ENCODE measurements at regions not wholly inside any gene's neighbourhood (a gene's known extent, or its start where the extent isn't known, plus 50 kb on each side); places are given as distances from the start of the nearest gene placed in this dataset.

DNA sequence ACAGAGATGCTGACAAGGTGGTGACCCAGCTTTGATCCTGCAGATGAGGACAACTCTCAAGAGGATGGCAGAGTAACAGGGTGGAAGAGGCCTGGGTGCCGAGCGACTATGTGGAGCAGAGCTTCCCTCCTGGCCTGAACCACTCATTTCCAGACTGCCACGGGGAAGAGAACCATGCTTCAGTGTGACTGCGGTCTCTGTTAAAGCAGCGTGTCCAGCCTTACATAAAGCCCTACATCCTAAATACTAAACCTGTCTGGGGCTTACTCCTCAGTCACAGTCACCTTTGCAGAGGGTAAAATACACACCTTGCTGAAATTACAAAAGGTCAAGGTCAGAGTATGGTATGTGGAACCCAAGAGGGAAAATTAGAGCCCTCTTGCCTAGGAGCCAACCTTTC lies 312.9 kb downstream of the CDC5L start:
- no peak overlapping the region for H3K27ac ChIP-seq (ENCODE audit: low read depth, low read length)
- no peak overlapping the region for H3K4me2 ChIP-seq (ENCODE audit: insufficient read depth, low read length)
- no peaks in the 10 kb centered on the region for H4K20me1 ChIP-seq (ENCODE audit: insufficient read depth, low read length)
- no peak for DNase-seq (ENCODE audit: insufficient read length, low spot score, missing footprints)
- no peaks in the 10 kb centered on the region for H3K36me3 ChIP-seq (ENCODE audit: insufficient read depth, low read length)
- no peak overlapping the region for H2AFZ ChIP-seq (ENCODE audit: low read length)
- no peak overlapping the region for H3K4me3 ChIP-seq (ENCODE audit: insufficient read depth, low read length)
- H3K27me3 ChIP-seq (ENCODE audit: insufficient read depth, low read length): no peaks in the 10 kb centered on the region
- peaks cover 7% of the 10 kb centered on the region for H3K4me1 ChIP-seq (ENCODE audit: insufficient read depth, low read length)
- TF ChIP-seq, protein P1, sequence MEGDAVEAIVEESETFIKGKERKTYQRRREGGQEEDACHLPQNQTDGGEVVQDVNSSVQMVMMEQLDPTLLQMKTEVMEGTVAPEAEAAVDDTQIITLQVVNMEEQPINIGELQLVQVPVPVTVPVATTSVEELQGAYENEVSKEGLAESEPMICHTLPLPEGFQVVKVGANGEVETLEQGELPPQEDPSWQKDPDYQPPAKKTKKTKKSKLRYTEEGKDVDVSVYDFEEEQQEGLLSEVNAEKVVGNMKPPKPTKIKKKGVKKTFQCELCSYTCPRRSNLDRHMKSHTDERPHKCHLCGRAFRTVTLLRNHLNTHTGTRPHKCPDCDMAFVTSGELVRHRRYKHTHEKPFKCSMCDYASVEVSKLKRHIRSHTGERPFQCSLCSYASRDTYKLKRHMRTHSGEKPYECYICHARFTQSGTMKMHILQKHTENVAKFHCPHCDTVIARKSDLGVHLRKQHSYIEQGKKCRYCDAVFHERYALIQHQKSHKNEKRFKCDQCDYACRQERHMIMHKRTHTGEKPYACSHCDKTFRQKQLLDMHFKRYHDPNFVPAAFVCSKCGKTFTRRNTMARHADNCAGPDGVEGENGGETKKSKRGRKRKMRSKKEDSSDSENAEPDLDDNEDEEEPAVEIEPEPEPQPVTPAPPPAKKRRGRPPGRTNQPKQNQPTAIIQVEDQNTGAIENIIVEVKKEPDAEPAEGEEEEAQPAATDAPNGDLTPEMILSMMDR (IDR thresholded peaks at IDR 0.05; ENCODE audit: extremely low read depth, low read depth, low read length): no peak
- H3K9me3 ChIP-seq (ENCODE audit: low read depth, low read length): no peaks in the 10 kb centered on the region
- H3K79me2 ChIP-seq (ENCODE audit: insufficient read depth, low read length): no peaks in the 10 kb centered on the region

DNA sequence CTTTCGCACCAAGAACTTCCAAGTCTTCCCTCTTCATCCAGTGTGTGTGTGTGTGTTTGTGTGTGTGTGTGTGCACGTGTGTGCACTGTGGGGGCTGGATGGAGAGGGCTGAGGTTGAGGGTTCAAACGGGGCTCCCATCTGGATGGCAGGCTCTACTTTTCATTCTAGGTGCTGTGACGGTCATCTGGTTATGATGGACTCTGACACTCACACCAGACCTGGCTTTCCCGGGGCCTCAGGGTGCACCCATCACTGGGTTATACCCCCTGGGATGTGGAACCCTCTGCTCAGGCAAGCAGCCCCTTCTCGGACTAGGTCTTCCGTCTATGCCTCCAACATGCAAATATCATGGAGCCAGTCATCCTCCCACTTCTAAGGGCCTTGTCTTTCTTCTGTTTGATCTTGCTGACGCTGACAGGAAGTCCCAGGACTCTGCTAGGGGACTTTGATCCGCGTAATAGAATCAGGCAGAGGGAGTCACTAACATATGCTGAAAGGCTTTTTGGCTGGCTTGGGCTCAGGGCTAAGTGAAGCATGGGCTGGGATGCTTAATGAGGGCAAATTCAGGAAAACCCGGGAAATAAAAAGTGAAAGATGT lies 313.6 kb downstream of the CDC5L start:
- H3K27ac ChIP-seq (ENCODE audit: low read depth, low read length): no peak overlapping the region
- no peak for DNase-seq (ENCODE audit: insufficient read length, low spot score, missing footprints)
- H3K4me2 ChIP-seq (ENCODE audit: insufficient read depth, low read length): no peak overlapping the region
- no peaks in the 10 kb centered on the region for H3K9me3 ChIP-seq (ENCODE audit: low read depth, low read length)
- H3K36me3 ChIP-seq (ENCODE audit: insufficient read depth, low read length): no peaks in the 10 kb centered on the region
- TF ChIP-seq, protein P1 (IDR thresholded peaks at IDR 0.05; ENCODE audit: extremely low read depth, low read depth, low read length): no peak
- no peaks in the 10 kb centered on the region for H4K20me1 ChIP-seq (ENCODE audit: insufficient read depth, low read length)
- H3K4me1 ChIP-seq (ENCODE audit: insufficient read depth, low read length): peaks cover 6% of the 10 kb centered on the region
- H3K27me3 ChIP-seq (ENCODE audit: insufficient read depth, low read length): no peaks in the 10 kb centered on the region
- no peak overlapping the region for H3K4me3 ChIP-seq (ENCODE audit: insufficient read depth, low read length)
- H2AFZ ChIP-seq (ENCODE audit: low read length): no peak overlapping the region
- no peaks in the 10 kb centered on the region for H3K79me2 ChIP-seq (ENCODE audit: insufficient read depth, low read length)

DNA sequence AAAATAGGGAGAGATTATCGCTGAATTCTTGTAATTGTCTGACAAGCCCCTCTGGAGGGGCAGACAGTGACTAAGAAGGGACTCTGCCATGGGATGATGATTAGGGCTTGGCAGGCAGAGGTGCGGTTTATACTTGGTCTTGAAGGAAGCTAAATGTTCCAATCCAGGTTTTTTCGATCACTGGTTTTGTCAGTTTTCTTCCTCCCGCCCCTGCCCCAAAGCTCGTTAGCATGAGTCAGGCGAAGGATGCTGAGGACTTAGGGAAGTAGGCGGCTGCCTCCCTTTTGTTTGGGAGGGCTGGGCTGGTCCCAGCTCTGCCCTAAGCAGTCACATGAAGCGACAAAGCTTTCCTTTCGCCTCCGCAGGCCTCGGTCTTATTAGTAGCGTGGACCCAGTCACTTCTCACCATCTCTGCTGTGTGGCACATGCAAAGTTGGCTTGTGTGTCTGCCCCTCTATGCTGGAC lies 314.2 kb downstream of the CDC5L start:
- Histone ChIP-seq H3K36me3 (ENCODE audit: insufficient read depth, low read length) (no peaks in the 10 kb centered on the region), H3K27ac (ENCODE audit: low read depth, low read length) (no peak overlapping the region), H3K4me3 (ENCODE audit: insufficient read depth, low read length) (no peak overlapping the region), H3K4me1 (ENCODE audit: insufficient read depth, low read length) (peaks cover 2% of the 10 kb centered on the region), H3K4me2 (ENCODE audit: insufficient read depth, low read length) (no peak overlapping the region), H3K27me3 (ENCODE audit: insufficient read depth, low read length) (no peaks in the 10 kb centered on the region), H3K9me3 (ENCODE audit: low read depth, low read length) (no peaks in the 10 kb centered on the region), H3K79me2 (ENCODE audit: insufficient read depth, low read length) (no peaks in the 10 kb centered on the region), H4K20me1 (ENCODE audit: insufficient read depth, low read length) (no peaks in the 10 kb centered on the region), H2AFZ (ENCODE audit: low read length) (no peak overlapping the region)
- TF ChIP-seq, protein P1 (IDR thresholded peaks at IDR 0.05; ENCODE audit: extremely low read depth, low read depth, low read length): no peak
- DNase-seq (ENCODE audit: insufficient read length, low spot score, missing footprints): no peak

DNA sequence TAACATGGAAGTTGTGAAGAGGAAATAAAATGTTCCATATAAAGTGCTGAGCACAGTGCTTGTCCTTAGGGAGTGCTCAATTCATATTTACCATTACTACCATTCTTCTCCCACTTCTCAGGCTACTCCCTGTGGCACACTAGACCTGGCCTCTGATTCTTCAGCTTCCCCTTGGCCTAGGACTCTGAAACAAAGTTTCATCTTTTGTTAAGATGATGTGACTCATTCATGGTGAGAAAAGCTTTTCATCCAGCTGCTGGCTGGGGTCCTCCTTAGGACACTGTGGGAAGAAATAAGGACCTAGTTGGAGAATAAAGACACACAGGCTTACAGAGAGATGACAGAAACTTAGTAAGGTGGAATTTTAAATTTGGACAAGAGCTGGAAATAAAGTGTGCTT lies 314.8 kb downstream of the CDC5L start:
- H3K4me2 ChIP-seq (ENCODE audit: insufficient read depth, low read length): no peak overlapping the region
- no peaks in the 10 kb centered on the region for H3K9me3 ChIP-seq (ENCODE audit: low read depth, low read length)
- no peaks in the 10 kb centered on the region for H3K79me2 ChIP-seq (ENCODE audit: insufficient read depth, low read length)
- no peak overlapping the region for H3K27ac ChIP-seq (ENCODE audit: low read depth, low read length)
- DNase-seq (ENCODE audit: insufficient read length, low spot score, missing footprints): no peak
- H2AFZ ChIP-seq (ENCODE audit: low read length): no peak overlapping the region
- no peaks in the 10 kb centered on the region for H3K27me3 ChIP-seq (ENCODE audit: insufficient read depth, low read length)
- no peaks in the 10 kb centered on the region for H4K20me1 ChIP-seq (ENCODE audit: insufficient read depth, low read length)
- H3K36me3 ChIP-seq (ENCODE audit: insufficient read depth, low read length): no peaks in the 10 kb centered on the region
- TF ChIP-seq, protein P1 (IDR thresholded peaks at IDR 0.05; ENCODE audit: extremely low read depth, low read depth, low read length): no peak
- H3K4me1 ChIP-seq (ENCODE audit: insufficient read depth, low read length): peaks cover 2% of the 10 kb centered on the region
- H3K4me3 ChIP-seq (ENCODE audit: insufficient read depth, low read length): no peak overlapping the region

Data from osteoblast (primary cell).